ENCODE measurements at regions not wholly inside any gene's neighbourhood (a gene's known extent, or its start where the extent isn't known, plus 50 kb on each side); places are given as distances from the start of the nearest gene placed in this dataset.

DNA sequence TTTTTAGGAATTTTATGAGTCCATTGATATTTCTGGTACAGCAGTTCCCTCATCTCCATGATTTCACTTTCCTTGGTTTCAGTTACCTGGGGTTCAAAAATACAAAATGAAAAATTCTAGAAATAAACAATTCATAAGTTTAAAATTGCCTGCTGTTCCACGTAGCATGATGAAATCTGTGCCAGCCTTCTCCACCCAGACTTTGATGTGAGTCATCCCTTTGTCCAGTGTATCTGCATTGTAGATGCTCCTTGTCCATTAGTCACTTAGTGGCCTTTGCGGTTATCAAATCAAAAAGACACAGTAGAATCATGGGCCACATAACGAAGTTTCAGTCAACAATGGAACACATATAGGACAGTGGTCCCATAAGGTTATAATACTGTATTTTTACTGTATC lies 286.9 kb downstream of the PTEN start:
- TF ChIP-seq, protein P1, sequence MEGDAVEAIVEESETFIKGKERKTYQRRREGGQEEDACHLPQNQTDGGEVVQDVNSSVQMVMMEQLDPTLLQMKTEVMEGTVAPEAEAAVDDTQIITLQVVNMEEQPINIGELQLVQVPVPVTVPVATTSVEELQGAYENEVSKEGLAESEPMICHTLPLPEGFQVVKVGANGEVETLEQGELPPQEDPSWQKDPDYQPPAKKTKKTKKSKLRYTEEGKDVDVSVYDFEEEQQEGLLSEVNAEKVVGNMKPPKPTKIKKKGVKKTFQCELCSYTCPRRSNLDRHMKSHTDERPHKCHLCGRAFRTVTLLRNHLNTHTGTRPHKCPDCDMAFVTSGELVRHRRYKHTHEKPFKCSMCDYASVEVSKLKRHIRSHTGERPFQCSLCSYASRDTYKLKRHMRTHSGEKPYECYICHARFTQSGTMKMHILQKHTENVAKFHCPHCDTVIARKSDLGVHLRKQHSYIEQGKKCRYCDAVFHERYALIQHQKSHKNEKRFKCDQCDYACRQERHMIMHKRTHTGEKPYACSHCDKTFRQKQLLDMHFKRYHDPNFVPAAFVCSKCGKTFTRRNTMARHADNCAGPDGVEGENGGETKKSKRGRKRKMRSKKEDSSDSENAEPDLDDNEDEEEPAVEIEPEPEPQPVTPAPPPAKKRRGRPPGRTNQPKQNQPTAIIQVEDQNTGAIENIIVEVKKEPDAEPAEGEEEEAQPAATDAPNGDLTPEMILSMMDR (IDR thresholded peaks at IDR 0.05) = no peak
- no peak for TF ChIP-seq POLR2A (IDR thresholded peaks at IDR 0.05)

Data from Peyer's patch (tissue), 4 donors.